ENCODE measurements at regions not wholly inside any gene's neighbourhood (a gene's known extent, or its start where the extent isn't known, plus 50 kb on each side); places are given as distances from the start of the nearest gene placed in this dataset.
"Not testable (repeated sequence)": the region's sequence is repeated elsewhere in the genome, so short reads cannot be mapped to it uniquely, and the experiment has no call there.

DNA sequence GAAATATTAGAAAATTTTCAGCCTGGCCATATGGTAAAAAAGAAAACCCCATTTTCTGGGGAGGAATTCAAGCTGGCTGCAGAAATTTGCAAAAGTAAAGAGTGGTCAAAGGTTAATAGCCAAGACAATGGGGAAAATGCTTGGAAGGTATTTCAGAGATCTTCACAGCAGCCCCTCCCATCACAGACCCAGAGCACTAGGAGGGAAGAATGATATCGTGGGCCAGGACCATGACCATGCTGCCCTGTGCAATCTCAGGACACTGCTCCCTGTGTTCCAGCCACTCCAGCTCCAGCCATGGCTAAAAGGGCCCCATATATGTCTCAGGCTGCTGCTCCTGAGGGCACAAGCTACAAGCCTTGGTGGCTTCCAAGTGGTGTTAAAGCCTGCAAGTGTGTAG lies 93.9 kb upstream of the AGAP1 start:
- no peak for DNase-seq (ENCODE audit: low read depth)

DNA sequence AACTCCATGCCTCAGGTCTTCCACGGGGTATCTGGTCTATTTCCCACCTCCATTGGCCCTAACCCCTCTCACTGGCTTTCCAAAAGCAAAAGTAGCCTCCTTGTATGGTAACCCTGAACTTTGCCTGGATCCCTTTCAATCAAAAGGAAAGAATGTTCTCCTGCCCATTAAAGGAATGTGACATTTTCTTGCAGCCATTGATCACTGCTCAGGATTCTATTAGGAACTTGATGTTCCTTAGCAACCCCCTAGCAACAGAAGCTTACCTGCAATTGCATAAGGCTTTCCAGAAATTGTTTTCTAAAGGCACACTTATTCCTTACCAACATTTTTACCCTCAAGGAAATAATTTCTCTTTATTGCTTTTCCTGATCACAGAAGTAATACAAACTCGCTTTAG lies 91.4 kb upstream of the AGAP1 start:
- DNase-seq (ENCODE audit: low read depth), result no peak

DNA sequence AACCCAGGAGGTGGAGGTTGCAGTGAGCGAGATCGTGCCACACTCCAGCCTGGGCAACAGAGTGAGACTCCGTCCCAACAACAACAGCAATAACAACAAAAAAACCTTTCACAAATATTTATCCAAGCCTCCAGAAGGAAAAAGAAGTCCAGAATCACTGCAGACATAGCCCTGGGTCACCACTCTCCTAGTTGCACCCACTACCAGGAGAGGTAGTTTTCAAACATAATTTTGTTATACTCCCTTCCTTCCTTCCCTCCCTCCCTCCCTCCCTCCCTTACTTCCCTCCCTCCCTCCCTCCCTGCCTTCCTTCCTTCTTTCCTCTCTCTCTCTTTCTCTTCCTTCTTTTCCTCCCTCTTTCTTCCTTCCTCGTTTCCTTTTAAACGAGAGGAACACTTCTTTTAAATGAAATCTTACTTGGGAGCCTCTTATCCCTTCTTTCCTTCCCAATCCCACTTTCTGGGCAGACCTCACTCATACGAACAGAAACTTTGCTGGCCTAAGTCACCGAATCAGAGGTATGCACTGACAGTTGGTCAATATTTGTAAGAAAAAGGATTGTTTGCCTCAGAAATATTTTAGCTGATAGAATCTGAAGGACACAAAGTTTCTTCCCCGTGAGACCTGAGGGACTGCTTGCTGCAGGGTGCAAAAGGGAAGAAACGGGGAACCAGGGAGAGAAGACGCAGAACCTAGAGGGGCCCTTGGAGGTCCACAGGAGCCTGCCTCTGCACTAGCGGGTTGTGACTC lies 88.1 kb upstream of the AGAP1 start:
- DNase-seq (ENCODE audit: low read depth), result no peak

DNA sequence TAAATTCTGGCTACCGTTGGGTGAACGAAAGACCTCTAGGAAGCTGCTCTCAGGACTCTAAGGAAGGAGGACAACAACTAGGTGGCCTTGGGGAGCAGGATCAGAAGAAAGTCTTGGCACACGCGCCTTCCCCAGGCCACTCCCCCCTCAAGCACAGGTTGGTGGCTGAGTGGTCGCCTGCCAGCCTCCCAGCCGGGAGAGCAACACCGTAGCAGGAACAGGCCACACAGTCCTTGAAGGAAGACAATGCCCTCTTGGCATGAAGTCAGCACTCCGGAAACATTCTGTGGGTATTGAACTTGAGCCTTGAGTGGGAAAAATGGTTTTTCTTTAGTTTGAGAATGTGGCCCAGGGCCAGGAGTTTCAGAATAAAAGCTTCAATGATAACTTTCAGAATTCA lies 87.4 kb upstream of the AGAP1 start:
- no peak for DNase-seq (ENCODE audit: low read depth)

DNA sequence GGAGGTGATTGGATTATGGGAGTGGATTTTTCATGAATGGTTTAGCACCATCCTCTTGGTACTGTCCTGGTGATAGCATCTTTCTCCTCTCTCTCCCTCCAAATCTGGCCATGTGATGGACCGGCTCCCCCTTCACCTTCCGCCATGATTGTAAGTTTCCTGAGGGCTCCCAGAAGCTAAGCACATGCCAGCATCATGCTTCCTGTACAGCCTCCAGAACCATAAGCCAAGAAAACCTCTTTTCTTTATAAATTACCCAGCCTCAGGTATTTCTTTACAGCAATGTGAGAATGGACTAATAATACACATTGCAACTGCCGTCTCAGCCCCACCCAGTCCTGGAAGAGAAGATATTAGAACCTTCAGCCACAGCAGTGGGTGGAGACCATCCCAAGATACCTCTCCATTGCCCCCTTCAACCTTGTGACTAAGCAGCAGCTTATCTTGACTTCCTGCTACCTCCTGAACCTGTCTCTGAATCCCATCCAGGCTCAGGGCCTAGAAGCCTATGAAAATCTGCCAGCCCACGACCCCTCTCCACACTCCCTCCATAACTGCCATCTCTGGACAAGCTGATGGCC lies 81.8 kb upstream of the AGAP1 start:
- no peak for DNase-seq (ENCODE audit: low read depth)

DNA sequence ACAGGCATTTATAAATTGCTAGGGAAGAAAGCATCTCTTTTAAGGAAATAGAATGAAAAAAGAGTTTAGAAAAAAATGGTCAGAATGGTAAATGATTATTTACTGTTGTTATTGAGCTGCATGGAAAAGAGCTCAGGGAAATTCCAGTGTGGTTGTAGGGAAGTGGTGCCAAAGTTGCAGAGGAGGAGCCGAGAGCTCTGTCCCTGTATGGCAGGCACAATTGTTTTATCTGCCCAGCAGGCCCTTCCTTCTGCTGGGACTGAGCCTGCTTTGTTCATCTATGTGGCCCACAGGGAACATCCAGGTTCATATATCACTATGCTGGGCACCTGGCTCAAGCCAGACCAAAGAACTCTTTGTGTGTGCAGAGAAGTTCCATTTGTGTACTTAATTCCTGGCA lies 80.8 kb upstream of the AGAP1 start:
- DNase-seq (ENCODE audit: low read depth), result no peak

DNA sequence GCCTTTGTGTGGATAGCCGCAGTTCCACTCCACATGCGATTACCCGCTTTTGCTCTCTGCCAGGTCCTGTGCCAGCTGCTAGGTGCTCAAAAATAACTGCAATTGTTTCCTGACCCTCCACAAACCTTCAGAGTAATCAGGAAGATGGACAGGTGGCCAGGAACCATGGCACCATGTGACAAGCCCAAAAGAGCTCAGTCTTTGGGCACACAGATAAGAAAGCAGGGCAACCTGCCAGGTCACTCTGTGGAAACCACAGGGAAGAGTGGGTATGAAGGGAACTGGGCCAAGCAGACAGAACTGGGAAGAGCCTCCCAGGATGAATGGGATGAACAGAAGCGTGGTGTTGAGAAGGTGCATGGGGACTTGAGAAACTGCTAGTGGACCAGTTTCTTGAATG lies 79.4 kb upstream of the AGAP1 start:
- DNase-seq (ENCODE audit: low read depth), result no peak

DNA sequence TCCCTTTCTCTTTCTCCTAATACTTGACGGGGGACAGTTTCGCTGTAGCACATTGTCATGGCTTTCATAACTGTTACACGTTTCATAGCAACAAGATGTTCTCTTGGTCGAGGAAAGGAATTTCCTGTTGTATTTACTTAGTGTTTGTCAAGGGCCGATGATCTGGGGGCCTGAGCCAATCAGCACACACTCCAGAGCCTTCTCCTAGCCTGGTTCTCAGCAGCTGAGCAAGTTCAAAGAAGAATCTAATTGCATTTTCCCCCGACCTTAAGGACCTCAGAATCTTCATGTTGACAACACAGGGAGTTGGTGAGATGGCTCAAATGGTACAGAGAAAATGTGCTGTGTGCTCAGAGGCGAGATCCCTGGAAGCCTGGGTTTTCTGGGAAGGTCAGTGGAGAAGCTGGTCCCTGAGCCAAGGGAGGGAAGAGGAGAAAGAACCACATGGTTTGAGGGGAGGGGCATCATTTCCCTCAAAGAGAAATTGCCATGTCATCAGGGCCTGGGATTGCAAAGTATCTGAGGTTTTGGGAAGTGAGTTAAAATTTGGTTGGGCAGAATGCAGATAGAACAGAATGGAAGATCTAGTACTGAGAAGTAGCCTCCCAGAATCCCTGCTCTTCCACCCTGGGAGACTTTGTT lies 76.9 kb upstream of the AGAP1 start:
- no peak for DNase-seq (ENCODE audit: low read depth)

DNA sequence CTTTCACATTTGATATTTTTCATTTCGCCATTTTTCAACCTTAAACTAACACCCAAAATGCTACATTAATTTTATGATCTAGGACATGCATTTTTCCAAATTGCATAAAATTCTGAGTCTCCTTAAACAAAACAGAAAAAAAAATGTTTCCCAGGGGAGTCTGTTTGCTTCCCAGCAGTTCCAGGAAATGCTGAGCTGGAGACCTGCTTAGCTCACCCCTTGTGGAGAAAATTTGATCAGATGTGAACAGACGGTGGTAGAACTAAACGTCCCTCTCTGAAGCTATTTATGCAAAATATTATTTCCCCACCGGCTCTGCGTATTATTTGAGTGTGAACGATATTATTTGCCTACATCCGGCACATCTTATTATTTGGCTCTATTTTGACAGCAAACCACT lies 74.9 kb upstream of the AGAP1 start:
- DNase-seq (ENCODE audit: low read depth), result no peak

DNA sequence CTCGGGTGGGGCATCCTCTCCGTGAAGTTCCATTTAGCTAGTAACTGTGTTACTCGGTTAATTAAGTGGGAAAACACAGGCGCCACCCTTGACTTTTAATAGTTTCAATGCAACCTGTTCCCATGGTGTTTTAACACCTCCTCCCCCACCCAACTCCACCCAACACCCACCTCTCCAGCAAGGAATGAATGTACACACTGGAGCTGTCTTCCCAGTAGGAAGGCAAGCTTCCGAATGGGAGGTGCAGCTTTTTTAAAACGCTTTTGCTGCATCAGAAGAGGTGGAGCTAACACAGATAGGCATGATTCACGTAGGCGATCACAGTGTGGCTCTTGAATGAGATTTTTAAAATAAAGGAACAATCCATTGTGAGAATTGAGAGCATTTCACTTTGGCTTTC lies 73.8 kb upstream of the AGAP1 start:
- DNase-seq (ENCODE audit: low read depth), result no peak

DNA sequence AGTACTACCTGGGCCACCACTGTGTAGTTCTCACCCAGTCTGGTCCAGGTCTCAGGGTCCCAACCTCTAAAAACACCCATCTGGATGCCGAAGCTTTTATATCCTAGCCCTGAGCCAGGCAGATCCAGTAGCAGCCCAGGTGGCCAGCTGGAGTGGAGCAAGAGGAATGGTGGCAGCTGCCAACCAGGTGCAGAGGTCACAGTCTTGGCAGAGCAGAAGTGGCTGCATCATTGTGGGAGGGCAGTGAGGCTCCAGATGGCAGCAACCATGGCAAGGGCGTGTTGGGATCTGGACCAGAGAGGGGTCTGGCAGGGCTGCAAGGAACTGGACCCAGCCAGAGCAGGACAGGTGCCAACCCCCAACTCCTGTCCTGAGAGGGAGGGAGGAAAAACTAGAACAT lies 72.2 kb upstream of the AGAP1 start:
- no peak for DNase-seq (ENCODE audit: low read depth)

DNA sequence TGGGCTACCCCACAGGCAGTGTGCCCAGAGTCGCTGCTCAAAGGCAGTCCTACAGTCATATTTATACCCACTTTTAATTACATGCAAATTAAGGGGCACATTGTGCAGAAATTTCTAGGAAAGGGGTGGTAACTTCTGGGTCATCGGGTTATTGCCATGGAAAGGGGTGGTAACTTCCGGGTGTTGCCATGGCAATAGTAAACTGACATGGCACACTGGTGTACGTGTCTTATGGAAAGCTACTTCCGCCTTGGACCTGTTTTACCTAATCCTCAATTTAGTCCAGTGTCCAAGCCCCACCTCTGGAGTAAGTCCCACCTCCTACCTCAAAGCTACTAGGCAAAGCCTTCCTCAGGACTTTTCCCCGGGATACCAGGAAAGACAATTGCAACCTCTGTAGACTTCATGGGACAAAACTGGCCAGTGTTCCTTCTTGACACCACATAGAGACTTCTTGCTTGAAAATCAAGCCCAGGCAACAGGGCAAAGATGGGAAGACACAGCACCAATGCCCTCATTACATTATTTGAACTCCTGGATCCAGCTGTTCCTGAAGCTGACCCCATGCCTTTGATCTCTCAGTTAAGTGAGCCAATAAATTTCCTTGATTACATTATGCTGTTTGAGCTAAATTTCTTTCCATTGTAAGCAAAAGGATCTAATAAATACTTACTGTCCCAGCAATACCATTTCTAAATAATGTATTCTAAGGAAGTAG lies 63.3 kb upstream of the AGAP1 start:
- no peak for DNase-seq (ENCODE audit: low read depth)

DNA sequence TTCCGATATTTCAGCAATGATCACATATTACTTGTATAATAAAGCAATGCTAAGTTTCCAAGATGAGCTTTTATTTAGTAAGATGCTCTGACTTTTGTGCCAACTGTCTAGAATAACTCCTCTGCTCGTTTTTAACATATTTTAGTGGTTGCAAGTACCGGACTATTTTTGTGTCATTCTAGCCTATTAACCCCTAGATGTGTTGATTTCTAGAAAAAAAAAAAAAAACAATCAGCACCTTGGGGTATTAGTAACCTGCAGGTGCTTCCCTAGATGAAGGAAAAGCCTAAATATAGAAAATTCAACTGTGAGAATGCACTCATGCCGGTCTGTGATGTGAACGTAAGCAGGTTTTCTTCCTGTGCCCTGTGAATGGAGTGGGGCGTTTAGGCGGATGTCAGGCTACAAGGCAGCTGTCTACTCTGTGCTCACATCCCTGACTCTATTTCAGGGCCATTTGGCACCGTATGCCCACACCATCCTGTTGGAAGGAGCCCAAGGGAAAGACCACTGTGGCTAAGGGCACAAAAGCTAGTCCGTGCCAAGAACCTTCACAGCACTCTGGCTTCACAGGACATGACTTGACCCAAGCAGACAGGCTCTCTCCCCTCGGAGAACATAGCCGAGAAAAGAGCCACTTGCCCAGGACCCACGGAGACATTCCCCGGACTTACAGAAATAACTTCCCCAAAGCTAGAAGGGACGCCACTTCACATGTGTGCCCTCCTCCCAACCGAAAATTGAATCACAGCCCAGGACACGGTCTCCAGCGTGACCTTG lies 60.9 kb upstream of the AGAP1 start:
- DNase-seq (ENCODE audit: low read depth), result no peak

DNA sequence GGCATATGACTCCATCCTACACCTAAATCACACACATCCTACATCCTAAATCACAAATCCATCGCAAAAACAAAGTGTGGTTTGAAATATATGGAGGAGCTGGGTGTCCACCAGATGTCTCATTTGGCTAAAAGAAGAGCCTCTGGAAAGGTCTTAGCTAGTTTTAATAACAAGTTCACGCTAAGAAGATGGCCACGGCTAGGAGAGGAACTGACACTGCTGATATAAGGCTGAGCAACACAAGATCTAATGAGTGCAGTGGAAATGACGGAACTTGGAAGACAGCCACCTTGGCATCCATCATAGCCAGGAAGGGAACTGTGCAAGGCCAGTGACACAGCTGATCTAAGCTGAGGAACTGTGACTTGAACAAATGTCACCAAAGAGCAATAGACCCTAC lies 60.0 kb upstream of the AGAP1 start:
- no peak for DNase-seq (ENCODE audit: low read depth)

DNA sequence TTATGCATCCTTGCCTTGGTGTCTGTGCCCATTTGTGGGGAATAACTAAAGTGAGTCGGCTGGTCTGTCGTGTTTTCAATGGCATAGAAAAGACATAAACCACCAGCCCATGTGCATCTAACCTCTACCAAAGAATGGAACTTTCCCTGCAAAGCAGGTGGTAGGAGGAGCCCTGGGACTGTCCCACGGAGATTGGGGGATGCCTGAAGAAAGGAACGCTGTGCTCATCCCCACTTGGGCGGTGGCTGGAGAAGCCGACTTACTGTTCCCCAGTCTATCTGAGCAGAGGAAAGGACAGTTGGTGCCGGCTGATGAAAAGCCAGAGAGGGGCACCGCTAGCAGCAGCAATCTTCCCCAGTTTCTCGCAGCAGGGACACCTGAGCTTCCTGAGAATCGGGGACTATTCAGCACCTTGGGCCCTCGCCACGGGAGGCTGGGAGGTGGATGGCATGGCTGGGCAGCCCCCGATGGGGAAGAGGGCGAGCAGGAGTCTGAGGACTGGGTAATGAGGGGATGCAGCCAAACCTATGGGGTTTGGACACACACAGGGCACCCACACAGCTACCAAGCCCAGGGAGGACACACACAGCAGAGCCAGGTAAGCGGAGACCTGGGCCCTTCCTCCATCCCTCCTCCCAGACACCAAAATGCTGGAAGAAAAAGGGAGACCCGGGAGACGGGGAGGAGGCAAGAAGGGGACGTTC lies 53.7 kb upstream of the AGAP1 start:
- no peak for DNase-seq (ENCODE audit: low read depth)

DNA sequence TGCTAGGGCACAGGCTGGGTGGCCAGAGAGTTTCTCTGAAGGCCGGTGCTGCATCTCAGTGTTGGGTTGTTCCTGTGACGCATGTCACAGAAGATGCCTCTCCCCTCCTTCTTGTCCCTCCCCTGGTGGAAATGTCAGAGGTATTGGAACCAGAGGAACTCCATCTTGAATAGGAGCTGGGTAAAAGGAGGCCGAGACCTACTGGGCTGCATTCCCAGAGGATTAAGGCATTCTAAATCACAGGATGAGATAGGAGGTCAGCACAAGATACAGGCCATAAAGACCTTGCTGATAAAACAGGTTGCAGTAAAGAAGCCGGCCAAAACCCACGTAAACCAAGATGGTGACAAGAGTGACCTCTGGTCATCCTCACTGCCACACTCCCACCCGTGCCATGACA lies 50.3 kb upstream of the AGAP1 start:
- not testable (repeated sequence) for DNase-seq (ENCODE audit: low read depth)

Data from fibroblast of the conjunctiva (primary cell).